Superior temporal gyrus (tissue), 1 donor: ENCODE measurements at regions not wholly inside any gene's neighbourhood (a gene's known extent, or its start where the extent isn't known, plus 50 kb on each side); places are given as distances from the start of the nearest gene placed in this dataset.
"Not testable (repeated sequence)": the region's sequence is repeated elsewhere in the genome, so short reads cannot be mapped to it uniquely, and the experiment has no call there.

ENCODE experiments used
- DNase-seq: peaks from one replicate; pipeline ENCODE4 v3.0.0-alpha.2; 2016; ENCODE audit errors: extremely low spot score

DNA sequence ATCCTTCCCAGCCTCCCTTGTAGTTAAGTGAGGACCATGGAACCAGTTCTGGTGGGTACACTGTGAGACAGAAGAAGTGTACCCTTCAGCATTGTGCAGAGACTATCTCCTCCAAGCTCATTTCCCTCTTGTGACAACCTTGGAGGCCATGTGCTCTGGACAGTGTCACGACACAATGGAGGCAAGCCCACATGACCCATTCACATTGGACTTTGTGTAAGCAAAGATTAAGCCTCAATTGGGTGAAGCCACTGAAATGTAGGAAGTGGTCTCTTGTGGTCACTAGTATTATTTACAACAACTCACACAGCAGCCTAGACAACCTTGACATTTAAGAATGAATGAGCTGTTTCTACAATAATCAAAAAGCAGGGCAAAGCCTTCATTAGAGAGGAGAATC lies 124.2 kb downstream of the INHBA start:
- no peak for DNase-seq

DNA sequence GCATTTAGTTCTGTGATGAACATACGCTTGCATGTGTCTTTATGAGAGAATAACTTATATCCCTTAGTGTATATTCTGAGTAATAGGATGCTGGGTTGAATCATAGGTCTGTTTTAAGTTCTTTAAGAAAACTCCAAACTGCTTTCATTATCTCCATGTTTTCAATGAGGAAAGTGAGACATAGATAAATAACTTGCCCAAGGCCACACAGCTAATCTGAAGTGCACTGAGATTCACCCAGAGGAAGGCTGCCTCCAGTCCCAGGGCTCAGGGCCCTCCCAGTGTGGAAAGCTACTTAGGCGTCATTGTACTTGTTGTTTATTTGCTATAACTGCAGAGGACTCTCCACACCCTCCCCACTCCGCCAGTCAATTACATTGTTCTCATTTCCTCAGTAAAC lies 126.7 kb downstream of the INHBA start:
- DNase-seq: no peak

DNA sequence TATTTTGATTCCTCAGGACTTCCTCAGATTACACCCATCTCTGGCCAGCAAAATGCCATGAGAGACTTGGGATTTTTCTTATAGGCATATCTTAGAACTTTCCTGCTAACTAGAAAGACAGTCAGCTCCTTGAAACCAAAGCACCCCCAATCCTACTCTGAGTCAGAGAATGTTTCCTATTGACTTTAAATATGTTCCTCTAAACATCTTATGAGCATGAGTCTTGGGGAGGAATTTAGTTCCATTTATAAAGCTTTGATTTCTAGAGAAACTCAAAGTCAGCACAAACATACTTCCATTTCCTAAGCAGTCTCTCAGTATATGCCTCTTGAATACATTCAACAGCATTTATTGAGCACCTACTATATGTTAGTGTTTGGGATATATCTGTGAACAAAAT lies 128.5 kb downstream of the INHBA start:
- DNase-seq: no peak

DNA sequence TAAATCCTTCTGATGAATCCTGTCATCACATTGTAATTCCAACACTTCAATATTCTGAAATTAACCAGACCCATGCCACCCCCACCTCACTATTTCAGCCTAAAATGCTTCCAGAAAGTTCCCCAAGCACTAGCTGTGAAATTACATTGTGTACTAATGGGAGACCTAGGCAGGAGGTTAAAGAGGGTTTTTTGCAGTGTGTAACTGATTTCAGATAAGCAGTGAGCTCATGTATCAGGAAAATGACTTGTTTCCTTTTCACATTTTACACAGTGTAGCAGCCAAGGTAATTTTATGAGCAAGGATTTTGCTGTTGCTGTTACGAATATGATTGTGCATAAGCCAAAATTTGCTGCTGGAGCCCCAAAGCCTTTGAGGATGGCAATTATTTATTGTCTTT lies 129.0 kb downstream of the INHBA start:
- DNase-seq: no peak

DNA sequence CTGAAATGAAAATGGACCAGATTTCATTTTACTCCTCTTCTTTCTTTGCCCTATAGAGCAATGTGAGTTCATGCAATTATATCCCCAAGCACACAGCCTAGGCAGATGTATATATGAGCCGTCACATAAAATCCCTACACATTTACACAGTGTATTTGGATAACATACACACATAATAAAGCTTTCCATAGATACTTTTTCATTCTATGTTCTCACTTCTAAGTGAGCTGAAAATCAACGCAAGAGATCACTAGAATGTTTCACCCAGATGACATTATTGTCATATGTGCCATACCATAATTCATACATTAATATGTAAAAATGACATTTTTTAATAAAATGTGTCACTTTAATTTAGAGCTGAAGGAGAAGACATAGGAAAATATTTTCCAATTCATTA lies 129.4 kb downstream of the INHBA start:
- no peak for DNase-seq

DNA sequence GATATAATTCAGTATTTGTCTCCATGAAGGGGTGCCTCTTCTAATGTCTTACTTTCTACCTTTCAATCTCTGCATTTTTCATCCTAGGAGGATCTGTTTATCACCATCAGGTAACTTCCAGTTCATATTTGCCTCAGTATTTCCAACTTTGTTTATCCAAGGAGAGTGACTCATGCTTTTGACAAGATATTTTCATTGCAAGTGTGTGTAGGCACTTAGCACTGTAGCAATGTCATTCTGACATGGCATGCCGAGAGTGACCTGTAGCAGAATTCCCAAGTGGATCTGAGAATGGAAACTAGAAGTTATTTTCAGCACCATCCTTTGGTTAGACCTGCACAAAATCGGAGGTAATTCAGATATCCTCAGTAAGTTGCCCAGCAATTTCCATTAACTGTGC lies 129.9 kb downstream of the INHBA start:
- no peak for DNase-seq

DNA sequence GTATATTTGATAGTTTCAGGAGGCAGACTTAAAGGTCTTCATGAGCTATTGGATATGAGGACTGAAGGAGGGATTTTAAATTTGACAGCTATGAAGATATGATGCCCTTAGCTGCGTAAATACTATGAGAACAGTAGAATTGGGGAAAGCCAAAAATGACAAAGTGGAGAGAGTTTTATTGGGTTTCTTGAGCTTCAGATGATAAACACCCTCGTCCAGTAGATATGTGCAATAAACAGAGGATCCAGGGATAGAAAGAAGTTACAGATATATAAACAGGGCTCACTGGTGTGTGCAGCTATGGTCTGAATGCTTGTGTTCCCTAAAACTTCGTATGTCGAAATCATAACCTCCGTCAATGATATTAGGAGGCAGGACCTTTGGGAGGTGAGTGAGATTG lies 131.3 kb downstream of the INHBA start:
- DNase-seq: no peak

DNA sequence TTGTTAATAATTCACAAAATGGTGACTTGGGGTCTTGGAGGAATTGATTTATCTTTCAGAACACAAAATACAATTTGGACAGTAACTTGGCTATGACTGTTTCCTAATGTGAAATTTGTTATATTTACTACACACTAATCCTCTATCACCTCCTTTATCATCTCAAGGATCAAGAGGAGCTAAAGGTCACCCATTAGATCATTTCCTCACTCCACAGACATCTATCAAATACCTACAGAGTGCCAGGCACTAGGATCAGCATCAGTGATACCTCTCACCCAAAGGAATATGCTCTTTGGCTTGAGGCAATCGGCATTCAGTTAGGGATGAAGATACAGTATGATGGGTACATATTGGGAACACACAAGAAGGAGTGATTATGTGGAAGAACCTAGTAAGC lies 132.1 kb downstream of the INHBA start:
- no peak for DNase-seq

DNA sequence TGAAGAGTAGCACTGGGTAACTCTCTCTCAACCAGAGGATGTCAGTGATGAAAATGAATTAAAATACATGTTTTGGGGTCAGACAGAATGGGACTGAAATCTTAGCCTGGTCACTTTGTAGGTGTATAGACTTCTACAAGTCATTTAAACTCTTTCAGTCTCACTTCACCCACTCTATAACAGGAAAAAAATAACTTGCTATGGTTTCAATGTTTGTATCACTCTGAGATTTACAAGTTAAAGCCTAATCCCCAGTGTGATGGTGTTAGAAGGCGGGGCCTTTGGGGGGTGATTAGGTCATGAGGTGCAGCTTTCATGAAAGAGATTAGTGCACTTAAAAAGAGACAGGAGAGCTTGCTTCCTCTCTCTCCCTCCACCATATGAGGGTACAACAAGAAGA lies 134.8 kb downstream of the INHBA start:
- no peak for DNase-seq

DNA sequence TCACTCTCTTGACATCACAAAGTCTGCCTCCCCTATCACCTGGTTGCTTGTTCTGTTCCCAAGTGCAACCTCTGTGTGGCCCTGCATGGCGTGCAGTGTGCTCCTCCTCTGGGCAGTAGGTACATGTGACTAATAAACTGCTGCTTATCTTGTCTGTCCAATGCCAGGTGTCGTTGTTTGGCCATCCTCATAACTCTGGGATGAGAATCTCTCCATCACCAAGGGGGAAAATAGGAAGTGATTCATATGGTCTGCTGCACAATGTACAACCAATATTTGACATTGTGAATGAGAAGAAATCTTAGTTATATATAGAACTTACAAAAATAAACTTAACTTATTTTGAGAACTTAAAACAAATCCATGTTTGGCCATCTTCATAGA lies 135.2 kb downstream of the INHBA start:
- no peak for DNase-seq

DNA sequence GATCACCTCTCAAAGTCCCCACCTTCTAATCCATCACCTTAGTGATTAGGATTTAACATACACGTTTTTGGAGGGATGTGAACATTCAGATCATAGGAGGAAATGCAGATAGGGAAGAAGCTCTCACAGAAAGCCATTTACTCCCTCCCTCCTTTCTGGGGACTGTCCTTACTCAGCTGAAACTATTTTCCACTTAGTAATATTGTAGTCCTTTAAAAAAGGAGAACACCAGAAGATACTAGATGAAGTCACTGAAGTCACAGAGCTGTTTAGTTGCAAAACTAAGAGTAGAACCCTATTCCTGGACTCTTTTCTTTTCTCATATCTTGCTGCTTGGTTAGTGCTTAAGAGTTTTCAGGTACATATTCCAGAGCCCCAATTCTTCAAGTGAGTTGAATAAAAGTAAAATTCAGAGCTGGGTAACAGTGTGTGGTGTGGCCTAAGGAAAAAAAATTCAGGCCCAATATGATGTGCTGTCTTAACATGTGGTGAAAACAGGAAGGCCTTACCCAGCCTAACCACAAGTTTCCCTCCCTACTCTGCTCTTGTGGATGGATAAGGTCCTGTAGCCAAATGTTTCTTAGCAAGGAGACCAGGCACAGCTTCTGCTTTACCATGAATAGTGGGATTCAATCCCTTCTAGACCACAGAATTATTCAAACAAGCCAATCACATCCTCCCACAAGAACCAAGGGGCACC lies 135.7 kb downstream of the INHBA start:
- DNase-seq: no peak

DNA sequence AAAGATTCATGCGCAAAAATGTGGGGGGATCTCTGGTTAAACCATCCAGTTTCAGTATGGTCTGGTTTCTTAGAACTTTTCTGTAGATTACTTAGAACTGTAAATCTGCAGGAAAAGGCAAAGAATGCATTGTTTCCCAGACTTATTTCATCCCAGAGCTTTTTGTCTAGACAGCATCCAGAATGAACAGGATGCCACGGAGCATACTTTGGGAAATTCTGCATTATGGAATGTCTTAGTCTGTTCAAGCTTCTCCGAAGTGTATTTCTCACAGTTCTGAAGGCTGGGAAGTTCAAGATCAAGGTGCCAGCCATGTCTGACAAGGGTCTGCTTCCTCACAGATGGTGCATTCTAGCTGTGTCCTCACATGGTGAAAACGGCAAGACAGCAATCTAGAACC lies 136.3 kb downstream of the INHBA start:
- DNase-seq: no peak

DNA sequence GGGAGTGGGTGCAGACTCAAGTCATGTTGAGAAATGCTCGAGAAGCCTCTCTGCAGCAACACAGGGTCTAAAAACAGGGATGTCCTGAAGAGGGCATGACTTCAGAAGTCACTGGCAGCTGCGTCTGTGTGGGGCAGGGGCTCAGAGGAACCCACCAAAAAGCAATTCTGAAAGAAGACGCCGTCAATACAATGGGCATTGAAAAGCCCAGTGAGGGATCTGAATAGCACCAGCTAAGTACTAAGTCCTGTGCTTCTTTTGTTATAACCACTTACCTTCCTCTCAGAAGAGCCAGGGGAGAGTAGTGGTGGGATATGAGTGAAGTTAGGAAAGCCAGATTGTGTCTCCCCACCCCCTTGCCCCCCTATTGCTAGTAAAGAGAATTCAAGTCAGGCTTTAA lies 137.2 kb downstream of the INHBA start:
- DNase-seq: no peak

DNA sequence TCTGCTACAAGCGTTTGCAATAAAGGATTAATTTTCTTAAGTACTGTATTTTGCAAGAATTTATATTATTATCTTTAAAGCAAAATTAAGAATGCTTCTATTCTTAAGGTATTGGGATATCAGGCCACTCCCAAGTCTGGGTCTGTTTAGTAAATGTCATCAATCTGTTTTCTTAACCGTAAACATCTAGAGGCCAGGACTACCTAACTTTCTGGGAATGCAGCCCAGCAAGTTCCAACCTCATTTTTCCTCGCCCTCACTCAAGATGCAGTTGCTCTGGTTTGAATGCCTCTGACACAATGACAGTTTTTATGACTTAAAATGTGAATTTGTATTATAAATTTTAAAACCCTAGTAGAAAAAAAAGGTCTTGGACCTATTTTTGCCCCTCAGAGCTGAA lies 143.5 kb downstream of the INHBA start:
- DNase-seq: no peak

DNA sequence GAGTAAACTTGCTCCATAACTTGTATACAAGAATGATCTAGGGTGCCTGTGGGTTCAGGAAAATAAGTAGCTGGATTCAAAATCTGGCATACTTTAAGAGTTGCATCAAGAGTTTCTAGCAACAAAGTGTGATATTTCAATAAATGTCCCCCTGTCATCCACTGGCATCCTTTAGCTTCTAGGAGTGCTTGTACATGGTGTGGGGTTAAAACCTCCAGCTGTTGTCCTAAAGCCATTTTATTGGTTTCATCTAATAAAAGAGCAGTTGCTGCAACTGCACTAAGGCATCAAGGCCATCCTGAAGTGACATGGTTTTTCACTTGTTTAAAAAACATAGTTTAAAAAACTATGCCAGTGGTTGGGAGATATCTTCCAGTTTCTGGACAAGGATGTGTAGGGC lies 148.4 kb downstream of the INHBA start:
- DNase-seq: no peak

DNA sequence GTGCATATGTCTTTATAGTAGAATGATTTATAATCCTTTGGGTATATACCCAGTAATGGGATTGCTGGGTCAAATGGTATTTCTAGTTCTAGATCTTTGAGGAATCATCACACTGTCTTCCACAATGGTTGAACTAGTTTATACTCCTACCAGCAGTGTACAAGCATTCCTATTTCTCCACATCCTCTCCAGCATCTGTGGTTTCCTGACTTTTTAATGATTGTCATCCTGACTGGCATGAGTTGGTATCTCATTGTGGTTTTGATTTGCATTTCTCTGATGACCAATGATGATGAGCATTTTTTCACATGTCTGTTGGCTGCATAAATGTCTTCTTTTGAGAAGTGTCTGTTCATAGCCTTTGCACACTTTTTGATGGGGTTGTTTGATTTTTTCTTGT lies 152.8 kb downstream of the INHBA start:
- not testable (repeated sequence) for DNase-seq

DNA sequence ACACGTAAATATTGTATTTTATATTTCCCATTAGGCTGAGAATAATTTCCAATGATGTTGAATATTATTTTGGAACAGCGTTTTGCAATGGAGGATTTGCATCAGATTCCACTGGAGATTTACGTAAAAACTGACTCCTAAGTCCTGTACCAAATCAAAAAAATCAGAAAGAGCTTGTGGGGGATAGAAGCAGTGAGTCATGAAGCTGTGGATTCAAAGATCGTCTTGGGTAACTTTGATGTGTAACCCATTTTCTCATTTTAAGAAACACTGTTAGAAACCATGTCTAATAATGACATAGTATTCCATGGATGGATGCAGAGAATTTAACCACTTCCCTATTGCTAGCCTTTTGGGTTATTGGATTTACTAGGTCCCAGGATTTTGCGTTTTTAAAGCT lies 158.6 kb downstream of the INHBA start:
- no peak for DNase-seq

DNA sequence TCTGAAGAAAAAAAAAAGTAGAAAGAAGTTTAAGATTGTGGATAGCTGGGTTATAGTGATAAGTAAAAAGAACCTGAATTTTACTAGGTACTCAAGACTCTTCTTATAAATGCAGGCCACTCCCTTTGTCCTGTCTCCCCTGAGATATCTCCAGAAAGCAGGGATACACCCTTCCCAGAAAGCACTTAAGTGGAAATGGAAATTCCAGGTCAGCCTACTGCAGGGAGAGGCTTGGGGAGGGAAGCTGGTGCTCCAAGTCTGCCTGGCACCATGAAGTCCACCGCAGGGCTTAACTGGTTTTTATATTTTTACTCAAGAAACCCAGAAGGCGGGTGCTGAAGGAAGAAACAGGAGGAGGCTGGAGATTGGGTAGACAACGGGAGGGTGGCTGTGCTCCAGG lies 162.3 kb downstream of the INHBA start:
- DNase-seq: no peak

DNA sequence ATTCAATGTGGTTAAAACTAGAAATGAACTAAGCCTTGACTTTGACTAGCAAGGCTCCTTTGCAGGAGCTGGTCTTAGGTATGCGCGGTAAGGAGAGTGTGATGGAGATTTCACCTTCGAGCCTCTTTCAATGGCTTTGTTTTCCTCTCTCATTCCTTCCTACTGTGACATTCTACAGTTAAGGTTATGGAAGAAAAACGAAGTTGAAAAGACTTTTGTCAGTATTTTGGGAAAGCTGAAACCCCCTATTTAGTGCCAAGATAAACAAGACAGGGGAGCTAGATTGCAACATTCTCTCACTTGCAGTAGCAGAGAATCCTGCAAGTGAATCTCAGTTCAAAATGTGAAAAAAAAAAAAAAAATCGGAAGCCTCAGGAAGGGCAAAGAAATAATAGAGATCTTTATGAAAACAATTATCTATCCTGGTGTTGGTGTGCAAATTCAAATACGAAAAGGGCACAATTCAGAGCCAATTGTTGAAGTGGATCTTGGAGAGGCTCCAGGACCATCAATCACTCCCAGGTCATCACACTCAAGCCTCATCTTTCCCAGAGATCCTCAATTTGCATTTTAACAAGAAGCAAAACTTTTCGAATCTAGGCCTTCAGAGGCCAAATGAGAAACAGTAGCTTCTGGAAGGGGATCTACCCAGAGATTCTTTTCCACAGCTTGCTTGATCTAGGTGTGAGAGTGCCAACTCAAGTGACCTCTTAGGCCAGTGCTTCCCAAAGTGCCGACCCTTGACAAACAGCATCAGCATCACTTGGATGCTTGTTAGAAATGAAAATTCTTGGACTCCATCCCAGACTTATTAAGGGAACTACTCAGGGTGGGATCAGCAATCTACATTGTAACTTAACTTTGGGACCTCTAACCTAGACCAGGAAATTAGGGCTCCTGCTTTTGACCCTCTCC lies 163.8 kb downstream of the INHBA start:
- no peak for DNase-seq

DNA sequence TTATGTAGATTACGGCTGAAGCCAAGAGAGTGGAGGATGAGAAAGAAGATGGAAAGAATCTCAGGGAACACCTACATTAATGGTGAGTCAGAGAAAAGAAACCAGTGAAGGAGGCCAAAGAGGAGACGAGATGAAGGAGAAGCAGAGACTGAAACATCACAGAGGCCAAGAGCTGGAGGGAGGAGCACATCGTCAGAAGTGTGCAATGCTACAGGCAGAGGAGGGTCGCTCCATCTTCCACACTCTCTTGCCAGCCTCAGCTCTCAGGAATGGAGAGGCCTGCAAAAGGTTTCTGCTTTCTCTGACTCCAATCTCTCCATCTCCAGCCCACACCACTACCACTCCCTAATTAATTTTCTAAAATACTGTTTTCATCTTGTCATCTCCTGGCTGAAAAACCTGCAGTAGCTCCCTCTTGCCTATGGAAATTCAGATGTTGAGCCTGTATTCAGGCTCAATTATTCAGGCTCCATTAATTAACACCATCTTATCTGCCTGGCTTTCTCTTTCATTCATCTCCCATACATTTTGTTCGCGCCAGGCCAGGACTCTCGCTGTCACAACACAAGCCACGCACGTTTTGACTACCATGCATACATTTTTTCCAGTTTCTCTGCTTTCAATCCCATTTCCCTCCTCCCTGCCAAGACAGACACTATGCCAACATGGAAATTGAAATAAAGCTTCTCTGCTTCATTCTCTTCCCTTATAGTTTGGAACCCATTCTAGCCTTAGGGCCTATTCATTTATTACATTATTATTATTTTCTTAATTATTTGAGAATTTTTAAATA lies 165.8 kb downstream of the INHBA start:
- DNase-seq: no peak

DNA sequence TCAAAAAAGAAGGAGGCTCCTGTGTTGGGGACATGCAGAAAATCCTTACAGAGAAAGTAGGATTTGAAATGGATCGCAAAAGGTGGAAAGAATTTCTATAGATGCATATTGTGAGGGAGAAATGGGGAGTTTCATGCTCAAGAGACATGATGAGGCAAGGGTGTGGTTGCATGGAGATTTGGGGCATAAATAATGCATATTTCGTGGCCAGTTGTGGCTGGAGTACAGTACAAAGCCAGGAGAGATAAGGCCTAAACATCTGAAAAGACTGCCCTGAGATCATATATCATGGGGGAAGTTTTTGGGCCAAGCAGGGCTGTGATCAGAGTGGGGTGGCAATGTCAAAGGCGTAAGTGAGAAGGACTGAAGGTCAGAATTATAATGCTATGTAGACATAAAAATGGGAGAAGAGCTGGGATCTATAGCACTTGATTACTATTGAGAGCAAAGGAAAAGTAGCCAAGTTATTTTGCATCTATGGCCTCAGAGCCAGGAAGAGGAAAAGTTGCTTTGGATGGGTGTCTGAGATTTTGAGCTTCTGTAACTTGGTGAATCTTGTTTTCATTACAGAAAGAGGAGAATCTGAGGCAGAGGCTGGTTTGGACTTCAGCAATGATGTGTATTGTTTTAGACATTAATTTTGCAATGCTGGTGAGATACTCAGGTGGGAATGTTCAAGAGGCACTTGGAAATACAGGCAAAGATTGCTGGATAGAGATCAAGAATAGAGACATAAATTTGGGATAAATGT lies 166.6 kb downstream of the INHBA start:
- DNase-seq: no peak

DNA sequence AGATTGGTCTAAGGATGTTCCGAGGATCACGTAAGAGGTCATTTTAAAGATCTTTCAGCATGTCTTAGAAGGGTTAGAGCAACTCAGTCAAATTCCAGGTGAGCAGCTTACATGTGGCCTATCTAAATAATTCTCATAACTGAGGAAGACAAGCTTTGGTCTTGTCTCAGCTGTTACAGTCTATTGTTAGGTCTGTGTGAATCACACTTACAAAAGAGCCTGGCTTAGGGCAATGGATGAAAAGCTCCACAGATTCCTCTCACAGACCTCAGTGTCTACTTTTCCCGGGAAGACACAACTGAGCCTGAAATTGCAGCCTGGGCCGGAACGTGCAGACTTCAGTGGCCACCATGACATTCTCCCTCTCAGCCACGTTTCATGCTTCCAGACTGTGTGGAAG lies 173.1 kb downstream of the INHBA start:
- DNase-seq: no peak
